IPS-20b (cell line): ENCODE measurements at regions not wholly inside any gene's neighbourhood (a gene's known extent, or its start where the extent isn't known, plus 50 kb on each side); places are given as distances from the start of the nearest gene placed in this dataset.

Experiments
- H3K27ac ChIP-seq: one replicate; pipeline ENCODE4 v1.5.1; 2013; ENCODE audit warnings: low read length
- H3K27me3 ChIP-seq: 2 replicates; pipeline ENCODE4 v1.6.1; 2013; ENCODE audit warnings: mild to moderate bottlenecking, low read length, inconsistent platforms; ENCODE audit not compliant: insufficient read depth
- H3K36me3 ChIP-seq: 2 replicates; pipeline ENCODE4 v1.6.1; 2013; ENCODE audit warnings: low read depth, mild to moderate bottlenecking, inconsistent platforms, low read length, moderate library complexity; ENCODE audit not compliant: insufficient read depth
- H3K4me1 ChIP-seq: 2 replicates; pipeline ENCODE4 v1.6.1; 2013; ENCODE audit warnings: mild to moderate bottlenecking, control low read depth, inconsistent platforms, low read length, moderate library complexity; ENCODE audit not compliant: insufficient read depth
- H3K4me3 ChIP-seq: 2 replicates; pipeline ENCODE4 v1.5.1; 2013; ENCODE audit warnings: mild to moderate bottlenecking, low read length, inconsistent platforms
- H3K9ac ChIP-seq: 2 replicates; pipeline ENCODE4 v1.6.1; 2013; ENCODE audit warnings: low read depth, mild to moderate bottlenecking, inconsistent platforms, low read length, moderate library complexity
- H3K9me3 ChIP-seq: 2 replicates; pipeline ENCODE4 v1.6.1; 2013; ENCODE audit warnings: mild to moderate bottlenecking, low read depth, low read length, inconsistent platforms; ENCODE audit not compliant: insufficient read depth

DNA sequence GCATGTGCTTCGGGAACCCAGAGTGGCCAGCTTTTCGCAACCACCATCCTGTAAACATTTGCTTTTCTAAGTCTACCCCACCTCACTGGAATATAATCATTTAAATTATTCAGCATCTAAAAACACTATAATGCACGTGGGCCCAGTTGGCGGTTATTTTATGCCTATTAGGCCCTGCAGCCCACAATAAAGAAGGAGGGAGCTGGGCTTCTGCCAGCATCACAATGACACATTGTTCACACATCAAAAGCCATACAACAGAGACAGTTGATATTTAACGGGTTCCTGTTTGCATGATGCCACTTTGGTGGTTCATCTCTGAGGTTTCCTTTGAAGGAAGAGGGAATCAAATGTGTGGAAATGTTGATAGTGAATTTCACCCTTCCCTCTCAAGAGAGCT is 916.0 kb upstream of the CELF4 start:
- Histone ChIP-seq H3K4me3 (no peak overlapping the region), H3K9ac (no peak overlapping the region), H3K4me1 (no peaks in the 10 kb centered on the region), H3K36me3 (no peaks in the 10 kb centered on the region), H3K27ac (no peak overlapping the region), H3K9me3 (peaks cover 17% of the 10 kb centered on the region; the same call in 1 of the 2 replicates), H3K27me3 (no peaks in the 10 kb centered on the region)

DNA sequence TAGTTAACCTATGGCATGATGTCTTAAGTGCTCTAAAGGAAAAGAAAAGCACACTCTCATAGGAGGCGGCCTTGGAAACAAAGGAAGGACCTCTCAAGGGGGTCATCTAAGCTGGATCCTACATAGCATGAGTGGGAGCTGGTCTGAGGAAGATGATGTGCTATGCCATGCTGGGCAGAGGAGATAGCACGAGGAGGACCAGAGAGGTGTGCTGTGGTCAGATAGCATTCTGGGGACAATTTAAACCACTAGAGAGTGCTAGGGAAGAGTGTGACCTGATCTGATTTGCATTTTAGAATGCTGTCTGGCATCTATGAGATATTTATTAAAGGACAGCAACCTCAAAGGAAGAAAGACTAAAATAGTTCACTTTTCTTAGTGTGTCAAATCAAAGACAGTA is 910.1 kb upstream of the CELF4 start:
- no peak overlapping the region for H3K9ac ChIP-seq
- no peaks in the 10 kb centered on the region for H3K4me1 ChIP-seq
- H3K9me3 ChIP-seq, result peaks cover 17% of the 10 kb centered on the region; the same call in 1 of the 2 replicates
- no peak overlapping the region for H3K27ac ChIP-seq
- H3K4me3 ChIP-seq, result no peak overlapping the region
- no peaks in the 10 kb centered on the region for H3K27me3 ChIP-seq
- H3K36me3 ChIP-seq, result no peaks in the 10 kb centered on the region

DNA sequence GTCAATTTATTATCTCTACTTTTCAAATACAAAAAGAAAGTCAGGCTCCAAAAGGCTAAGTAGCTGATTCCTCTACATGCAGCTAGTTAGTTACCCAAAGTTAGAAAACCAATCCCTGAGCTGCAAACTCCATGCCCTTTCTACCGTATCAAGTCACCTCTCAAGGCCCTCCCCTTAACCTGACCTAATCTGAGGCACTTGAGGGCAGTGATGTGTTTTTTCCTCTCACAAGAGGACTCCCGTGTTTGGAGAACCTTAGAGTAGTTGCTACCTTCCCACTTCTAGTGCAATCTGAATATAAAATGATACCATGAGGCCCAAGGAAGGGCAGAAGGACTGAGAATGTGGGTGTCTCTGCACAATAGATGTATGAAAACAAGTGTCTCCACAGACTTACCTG is 907.9 kb upstream of the CELF4 start:
- H3K36me3 ChIP-seq, result no peaks in the 10 kb centered on the region
- no peak overlapping the region for H3K4me3 ChIP-seq
- no peaks in the 10 kb centered on the region for H3K4me1 ChIP-seq
- H3K9ac ChIP-seq, result no peak overlapping the region
- peaks cover 6% of the 10 kb centered on the region; the same call in 1 of the 2 replicates for H3K9me3 ChIP-seq
- no peaks in the 10 kb centered on the region for H3K27me3 ChIP-seq
- no peak overlapping the region for H3K27ac ChIP-seq

DNA sequence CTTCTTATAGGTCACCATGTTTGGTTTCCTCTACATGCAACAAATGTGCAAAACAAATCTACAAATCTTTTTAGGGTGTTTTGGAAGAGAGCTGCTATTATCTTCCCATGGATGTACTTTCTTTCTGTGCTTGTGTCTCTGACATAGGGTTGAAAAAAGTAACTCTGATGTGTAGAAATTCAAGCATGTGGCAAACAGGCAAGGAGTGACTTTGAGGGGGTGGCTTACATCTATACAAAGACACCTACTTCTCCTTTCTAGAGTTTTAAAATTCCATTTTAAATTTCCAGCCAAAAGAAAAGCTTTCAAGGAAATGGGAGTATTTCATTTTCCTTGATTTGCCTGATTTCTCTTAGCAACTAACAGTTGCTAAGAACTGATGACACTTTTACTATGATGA is 904.8 kb upstream of the CELF4 start:
- no peak overlapping the region for H3K4me3 ChIP-seq
- no peak overlapping the region for H3K9ac ChIP-seq
- no peaks in the 10 kb centered on the region for H3K4me1 ChIP-seq
- no peaks in the 10 kb centered on the region for H3K9me3 ChIP-seq
- no peaks in the 10 kb centered on the region for H3K36me3 ChIP-seq
- H3K27ac ChIP-seq, result no peak overlapping the region
- H3K27me3 ChIP-seq, result no peaks in the 10 kb centered on the region

DNA sequence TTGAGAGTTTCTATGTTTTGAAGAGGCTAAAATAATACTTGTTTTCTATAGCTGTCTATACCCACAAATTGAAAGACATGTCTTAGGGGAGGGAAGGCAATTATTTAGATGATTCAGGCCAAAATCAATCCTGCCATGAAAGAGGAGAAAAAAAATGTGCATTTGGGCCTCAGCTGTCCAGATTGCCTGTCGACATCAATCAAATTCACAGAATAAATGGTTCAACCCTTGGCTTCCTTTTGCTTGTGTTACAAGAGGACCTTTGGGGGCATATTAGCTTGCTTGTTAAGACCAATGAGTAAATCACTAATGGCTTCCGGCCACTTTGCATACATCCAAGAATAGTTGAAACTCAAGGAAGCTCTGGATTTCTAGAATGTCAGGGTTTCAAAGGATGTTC is 900.8 kb upstream of the CELF4 start:
- no peaks in the 10 kb centered on the region for H3K27me3 ChIP-seq
- H3K9ac ChIP-seq, result no peak overlapping the region
- H3K4me1 ChIP-seq, result no peaks in the 10 kb centered on the region
- no peak overlapping the region for H3K4me3 ChIP-seq
- no peak overlapping the region for H3K27ac ChIP-seq
- H3K36me3 ChIP-seq, result no peaks in the 10 kb centered on the region
- no peaks in the 10 kb centered on the region for H3K9me3 ChIP-seq

DNA sequence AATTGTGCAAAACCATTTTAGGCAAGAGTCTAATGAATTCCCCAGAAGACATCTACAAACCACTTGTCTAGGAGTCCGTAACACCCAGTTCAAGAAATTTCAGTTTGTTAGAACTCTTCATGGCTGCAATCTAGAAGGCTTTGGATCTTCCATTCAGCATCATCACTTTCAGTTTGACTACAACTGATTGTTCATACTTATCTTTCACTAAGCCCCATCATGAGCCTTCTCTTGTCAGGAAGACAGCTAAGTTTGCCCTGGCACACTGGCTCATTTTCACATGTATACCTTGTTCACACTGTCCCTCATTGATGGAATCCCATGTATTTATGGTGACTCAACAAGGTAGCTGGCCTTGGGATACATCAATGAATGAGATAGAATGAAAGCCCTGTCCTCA is 898.4 kb upstream of the CELF4 start:
- Histone ChIP-seq H3K27me3 (no peaks in the 10 kb centered on the region), H3K9ac (no peak overlapping the region), H3K27ac (no peak overlapping the region), H3K4me1 (no peaks in the 10 kb centered on the region), H3K4me3 (no peak overlapping the region), H3K9me3 (no peaks in the 10 kb centered on the region), H3K36me3 (no peaks in the 10 kb centered on the region)

DNA sequence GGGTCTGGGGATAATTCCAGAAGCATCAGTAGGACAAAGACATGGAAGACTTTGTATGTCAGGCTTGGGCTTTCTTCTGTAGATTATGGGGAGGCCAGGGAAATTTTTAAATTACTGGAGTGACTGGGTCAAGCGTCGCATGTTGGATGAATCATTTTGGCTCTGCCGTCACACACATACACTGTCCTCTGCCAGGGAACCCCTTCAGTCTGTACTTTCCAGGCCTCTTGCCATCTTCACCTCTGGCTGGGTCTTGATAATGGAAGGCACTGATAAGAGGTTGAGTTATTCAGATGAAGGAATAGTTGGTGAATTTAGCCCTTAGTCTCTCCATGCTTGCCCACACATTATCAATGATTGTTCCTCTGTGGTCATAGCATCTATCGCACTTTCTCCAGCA is 895.1 kb upstream of the CELF4 start:
- no peaks in the 10 kb centered on the region for H3K27me3 ChIP-seq
- H3K27ac ChIP-seq, result no peak overlapping the region
- no peak overlapping the region for H3K9ac ChIP-seq
- no peaks in the 10 kb centered on the region for H3K4me1 ChIP-seq
- H3K9me3 ChIP-seq, result no peaks in the 10 kb centered on the region
- no peak overlapping the region for H3K4me3 ChIP-seq
- no peaks in the 10 kb centered on the region for H3K36me3 ChIP-seq

DNA sequence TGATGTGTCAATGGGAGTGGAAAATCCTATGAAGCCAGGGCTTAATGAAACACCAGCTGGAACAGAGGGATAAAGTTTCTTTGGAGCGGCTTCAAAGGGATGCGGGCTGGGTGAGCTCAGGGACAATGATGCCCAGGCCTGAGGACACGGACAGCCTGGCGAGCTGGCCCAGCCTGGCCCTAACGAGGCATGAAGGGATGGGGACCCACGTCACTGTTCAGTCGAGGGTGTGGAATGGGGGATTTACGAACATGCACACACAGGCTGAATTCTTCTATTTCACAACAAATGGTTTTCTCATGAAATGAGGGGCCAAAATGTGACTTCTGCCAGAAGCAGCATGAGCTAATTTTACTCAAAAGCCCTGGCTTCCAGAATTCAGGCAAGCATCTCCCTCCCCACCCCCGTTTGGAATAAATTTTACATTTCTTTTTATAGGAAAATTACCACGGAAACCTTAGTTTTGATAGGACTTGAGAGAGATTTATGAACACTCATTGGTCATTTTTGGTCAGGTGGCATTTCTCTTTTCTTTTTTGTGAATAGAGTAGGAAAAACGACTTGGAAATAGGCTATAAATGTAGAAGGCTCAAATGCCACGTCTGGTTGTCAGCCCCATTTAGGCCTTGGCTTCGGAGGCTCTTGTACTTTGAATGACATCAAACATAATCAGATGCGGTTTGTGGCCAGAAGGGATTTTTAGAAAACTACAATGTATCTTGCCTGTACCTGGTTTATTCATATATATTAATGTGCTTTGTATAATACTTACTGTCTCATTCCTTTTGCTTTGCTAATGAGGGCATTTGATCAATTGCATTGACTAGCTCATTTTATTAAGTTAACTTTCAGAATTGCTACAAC is 893.8 kb upstream of the CELF4 start:
- no peaks in the 10 kb centered on the region for H3K9me3 ChIP-seq
- no peak overlapping the region for H3K9ac ChIP-seq
- no peak overlapping the region for H3K27ac ChIP-seq
- H3K4me3 ChIP-seq, result no peak overlapping the region
- H3K36me3 ChIP-seq, result no peaks in the 10 kb centered on the region
- no peaks in the 10 kb centered on the region for H3K27me3 ChIP-seq
- H3K4me1 ChIP-seq, result no peaks in the 10 kb centered on the region

DNA sequence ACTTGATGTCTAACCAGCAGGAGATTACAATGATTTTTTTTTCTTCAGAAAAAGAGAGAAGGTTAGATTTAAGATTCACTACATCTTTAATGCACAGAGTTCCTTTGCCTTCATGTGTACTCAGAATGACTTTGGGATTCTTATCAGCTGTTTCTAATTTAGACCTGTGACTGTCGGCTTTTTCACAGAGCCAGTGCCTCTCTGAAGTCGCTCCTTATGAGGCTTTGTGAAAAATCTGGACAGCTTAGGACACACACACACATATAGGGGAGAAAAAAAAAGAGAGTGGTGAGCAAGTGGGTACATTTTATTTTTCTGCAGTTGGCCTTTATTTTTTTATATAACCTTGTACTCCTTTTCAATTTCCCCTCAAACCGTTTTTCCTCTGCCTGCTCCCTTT is 893.1 kb upstream of the CELF4 start:
- no peaks in the 10 kb centered on the region for H3K27me3 ChIP-seq
- H3K9ac ChIP-seq, result no peak overlapping the region
- no peaks in the 10 kb centered on the region for H3K36me3 ChIP-seq
- no peak overlapping the region for H3K4me3 ChIP-seq
- H3K4me1 ChIP-seq, result no peaks in the 10 kb centered on the region
- no peak overlapping the region for H3K27ac ChIP-seq
- no peaks in the 10 kb centered on the region for H3K9me3 ChIP-seq

DNA sequence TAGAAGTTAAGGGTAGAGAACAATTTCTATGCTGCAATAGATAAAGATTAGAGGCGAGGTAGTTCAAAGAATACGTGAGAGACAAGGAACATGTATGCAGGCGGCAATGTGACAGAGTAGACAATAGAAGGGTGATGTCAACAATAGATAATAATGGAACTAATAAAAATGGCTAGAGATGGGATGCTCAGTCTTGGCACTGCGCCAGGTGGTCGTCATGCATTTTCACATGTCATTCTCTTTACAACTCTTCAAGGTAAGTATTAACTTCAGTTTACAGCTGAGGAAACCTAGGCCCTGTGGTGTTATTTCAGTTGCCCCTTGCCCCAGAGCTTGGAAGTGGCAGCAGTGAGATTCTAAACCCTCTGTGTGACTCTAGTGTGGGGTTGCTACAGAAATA is 890.7 kb upstream of the CELF4 start:
- H3K27ac ChIP-seq, result no peak overlapping the region
- H3K4me1 ChIP-seq, result no peaks in the 10 kb centered on the region
- no peaks in the 10 kb centered on the region for H3K36me3 ChIP-seq
- H3K9ac ChIP-seq, result no peak overlapping the region
- H3K9me3 ChIP-seq, result no peaks in the 10 kb centered on the region
- H3K4me3 ChIP-seq, result no peak overlapping the region
- no peaks in the 10 kb centered on the region for H3K27me3 ChIP-seq

DNA sequence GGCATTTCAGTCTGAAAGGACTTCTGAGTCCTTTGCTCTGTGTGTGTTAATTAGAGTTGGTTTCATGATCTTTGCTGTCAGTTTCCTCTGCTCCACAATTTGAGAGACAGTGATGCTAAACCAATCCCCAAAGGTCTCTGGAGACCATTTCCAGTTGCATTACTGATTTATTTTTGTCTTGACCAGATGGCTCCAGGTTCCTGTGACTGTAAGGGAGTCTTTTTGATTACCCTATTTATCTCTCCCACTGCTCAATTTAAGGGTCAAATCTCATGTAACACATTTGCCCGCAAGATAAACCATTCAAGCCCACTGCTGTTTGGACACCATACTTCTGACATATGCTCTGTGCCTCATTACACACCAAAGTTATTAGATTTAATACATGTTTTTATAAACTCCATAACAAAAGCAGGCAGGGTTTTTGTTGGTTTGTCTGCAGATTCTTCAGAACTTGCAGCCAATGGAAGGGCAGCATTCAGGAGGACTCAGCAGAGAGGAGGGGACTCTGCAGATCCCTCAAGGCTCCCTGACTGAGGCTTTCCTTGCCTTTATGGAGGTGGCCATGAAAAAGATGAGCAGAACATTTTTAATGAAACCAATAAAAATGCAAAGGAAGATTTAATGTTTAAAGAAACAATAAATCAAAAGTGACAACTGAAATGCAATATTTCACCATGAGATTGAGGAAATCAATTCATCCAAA is 889.3 kb upstream of the CELF4 start:
- Histone ChIP-seq H3K4me1 (peaks cover 4% of the 10 kb centered on the region; the same call in 1 of the 2 replicates), H3K27me3 (no peaks in the 10 kb centered on the region), H3K27ac (no peak overlapping the region), H3K4me3 (no peak overlapping the region), H3K9ac (no peak overlapping the region), H3K36me3 (no peaks in the 10 kb centered on the region), H3K9me3 (no peaks in the 10 kb centered on the region)

DNA sequence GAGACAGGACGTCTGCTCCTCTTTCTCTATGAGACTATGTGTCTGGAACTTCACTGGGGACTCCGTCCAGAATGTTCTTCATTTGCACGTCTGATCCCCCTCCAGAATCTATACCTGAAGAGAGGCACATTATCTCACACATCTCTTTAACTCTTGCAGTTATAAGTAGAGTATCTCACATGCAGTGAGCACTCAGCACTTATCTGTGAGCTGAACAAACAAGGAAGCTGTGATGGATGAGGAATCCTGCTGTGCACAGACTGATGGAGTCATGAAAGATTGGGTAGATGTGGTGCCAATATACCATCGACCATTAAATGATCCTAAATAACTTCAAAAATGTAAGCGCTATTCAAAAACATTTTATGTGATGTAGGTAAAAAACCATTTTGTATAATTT is 888.3 kb upstream of the CELF4 start:
- Histone ChIP-seq H3K9me3 (no peaks in the 10 kb centered on the region), H3K36me3 (no peaks in the 10 kb centered on the region), H3K9ac (no peak overlapping the region), H3K27ac (no peak overlapping the region), H3K27me3 (no peaks in the 10 kb centered on the region), H3K4me3 (no peak overlapping the region), H3K4me1 (peaks cover 4% of the 10 kb centered on the region; the same call in 1 of the 2 replicates)
